CD14-positive monocyte (primary cell): ENCODE measurements at regions not wholly inside any gene's neighbourhood (a gene's known extent, or its start where the extent isn't known, plus 50 kb on each side); places are given as distances from the start of the nearest gene placed in this dataset.

ENCODE experiments used
- DNase-seq, 3 donors: peaks; one replicate each; pipeline ENCODE4 v3.0.0-alpha.2; 2011 to 2022
- H2AFZ ChIP-seq: 2 replicates; pipeline ENCODE4 v1.6.0; 2012; ENCODE audit warnings: mild to moderate bottlenecking, low read depth, low read length, inconsistent platforms; ENCODE audit not compliant: insufficient read depth, poor library complexity, severe bottlenecking
- H3K27ac ChIP-seq, 2 donors: 1 replicate in 1 of 2; 2 replicates in 1 of 2; pipeline ENCODE4 v1.5.1; 2012 to 2013; ENCODE audit warnings: low read length in 2 of 2, control low read depth in 1 of 2, inconsistent platforms in 1 of 2, low read depth in 1 of 2, mild to moderate bottlenecking in 1 of 2
- H3K27me3 ChIP-seq, 2 donors: one replicate each; pipeline versions ENCODE4 v1.6.0 to v1.6.1; 2011 to 2013; ENCODE audit warnings: low read length in 2 of 2; ENCODE audit not compliant: control insufficient read depth in 2 of 2, insufficient read depth in 2 of 2
- H3K36me3 ChIP-seq, 2 donors: replicated peaks in 1 of 2; 1 replicate in 1 of 2; 2 replicates in 1 of 2; pipeline versions ENCODE4 v1.5.1 to v1.6.1; 2012 to 2013; ENCODE audit warnings: low read length in 2 of 2, control low read depth in 1 of 2, inconsistent platforms in 1 of 2, mild to moderate bottlenecking in 1 of 2; ENCODE audit not compliant: insufficient read depth in 2 of 2, control insufficient read depth in 1 of 2
- H3K4me1 ChIP-seq, 2 donors: 1 replicate in 1 of 2; 2 replicates in 1 of 2; pipeline versions ENCODE4 v1.5.1 to v1.6.1; 2012 to 2013; ENCODE audit warnings: low read length in 2 of 2, control low read depth in 1 of 2, inconsistent platforms in 1 of 2, mild to moderate bottlenecking in 1 of 2, moderate library complexity in 1 of 2; ENCODE audit not compliant: insufficient read depth in 2 of 2, control insufficient read depth in 1 of 2
- H3K4me2 ChIP-seq: replicated peaks from 2 replicates; pipeline ENCODE3; 2012; ENCODE audit warnings: low read length, moderate library complexity, mild to moderate bottlenecking; ENCODE audit not compliant: poor library complexity, severe bottlenecking; ENCODE audit errors: extremely low read depth
- H3K4me3 ChIP-seq, 3 experiments: fragments of 200-600 bp in 1 of 3; sonication (generic) in 1 of 3; replicated peaks in 1 of 3; 1 replicate in 2 of 3; 2 replicates in 1 of 3; pipeline ENCODE4 v1.5.1; 2011 to 2013; ENCODE audit warnings: low read length in 3 of 3, mild to moderate bottlenecking in 3 of 3, control low read depth in 2 of 3, low read depth in 2 of 3, inconsistent platforms in 1 of 3, moderate library complexity in 1 of 3
- H3K79me2 ChIP-seq: 2 replicates; pipeline ENCODE4 v1.6.0; 2012; ENCODE audit warnings: mild to moderate bottlenecking, control low read depth, inconsistent platforms, low read length, moderate library complexity; ENCODE audit not compliant: insufficient read depth
- H3K9ac ChIP-seq: 2 replicates; pipeline ENCODE4 v1.6.0; 2017; ENCODE audit warnings: low read length, mild to moderate bottlenecking; ENCODE audit not compliant: insufficient read depth, poor library complexity, severe bottlenecking
- H3K9me3 ChIP-seq, 2 donors: replicated peaks in 1 of 2; 1 replicate in 1 of 2; 2 replicates in 1 of 2; pipeline versions ENCODE4 v1.5.1 to v1.6.1; 2012 to 2013; ENCODE audit warnings: low read length in 2 of 2, control low read depth in 1 of 2; ENCODE audit not compliant: control insufficient read depth in 1 of 2, insufficient read depth in 1 of 2
- H4K20me1 ChIP-seq: 2 replicates; pipeline ENCODE4 v1.6.0; 2012; ENCODE audit warnings: mild to moderate bottlenecking, low read length, control low read depth, moderate library complexity; ENCODE audit not compliant: insufficient read depth
- H3K27ac Mint-ChIP-seq, 7 donors: one replicate each; pipeline ENCODE4 v1.8.0; 2020; ENCODE audit warnings: mild to moderate bottlenecking in 7 of 7, mixed read lengths in 7 of 7, moderate library complexity in 6 of 7, inconsistent platforms in 2 of 7
- H3K27me3 Mint-ChIP-seq, 3 donors: one replicate each; pipeline ENCODE4 v1.8.0; 2021 to 2022; ENCODE audit warnings: low read depth in 3 of 3, mild to moderate bottlenecking in 3 of 3, mixed read lengths in 3 of 3, moderate library complexity in 3 of 3, inconsistent platforms in 1 of 3
- H3K36me3 Mint-ChIP-seq, 2 donors: one replicate each; pipeline ENCODE4 v1.8.0; 2020; ENCODE audit warnings: mixed read lengths in 2 of 2, inconsistent platforms in 1 of 2, mild to moderate bottlenecking in 1 of 2
- H3K4me1 Mint-ChIP-seq: one replicate; pipeline ENCODE4 v1.8.0; 2020; ENCODE audit warnings: mild to moderate bottlenecking, mixed read lengths
- H3K4me3 Mint-ChIP-seq, 2 donors: one replicate each; pipeline ENCODE4 v1.8.0; 2020; ENCODE audit warnings: mild to moderate bottlenecking in 2 of 2, mixed read lengths in 2 of 2, moderate library complexity in 1 of 2
- H3K9me3 Mint-ChIP-seq, 7 donors: one replicate each; pipeline ENCODE4 v1.8.0; 2020 to 2022; ENCODE audit warnings: mixed read lengths in 7 of 7, mild to moderate bottlenecking in 6 of 7, moderate library complexity in 6 of 7, inconsistent platforms in 2 of 7
- CTCF ChIP-seq: fragments of 200-600 bp; IDR thresholded peaks from one replicate; pipeline ENCODE4 v1.8.0; 2022; ENCODE audit warnings: antibody characterized with exemption, mild to moderate bottlenecking
- WGBS: methylation state at CpG from one replicate; pipeline ENCODE4 v1.1.5; 2013; ENCODE audit warnings: missing lambda C conversion rate; ENCODE audit not compliant: insufficient coverage; 5-methylcytosine and 5-hydroxymethylcytosine counted together
- intact Hi-C, 2 donors: fragments of 100-400 bp; cut with micrococcal nuclease; formaldehyde crosslinking; loops; one replicate each; pipeline versions ENCODE4 v1.15.0 to v1.15.1; 2023

- no peaks in the 10 kb centered on the region for H3K9me3 ChIP-seq
- Mint-ChIP-seq H3K4me3 (no peak overlapping the region), H3K9me3 (peaks cover 2 to 17% (median 11%) of the 10 kb centered on the region in 7 donors), H3K27me3 (no peaks in the 10 kb centered on the region), H3K36me3 (no peaks in the 10 kb centered on the region), H3K4me1 (peaks cover 6% of the 10 kb centered on the region), H3K27ac (no peak overlapping the region)
- no peak overlapping the region for H3K27ac ChIP-seq
- no peaks in the 10 kb centered on the region for H3K36me3 ChIP-seq
- H3K4me3 ChIP-seq, result peak overlapping the region in 1 of 3 experiments; percentile 12
- intact Hi-C loops, result no loop called here
- H3K4me2 ChIP-seq, result peak overlapping the region; percentile 25
- no peaks in the 10 kb centered on the region for H3K79me2 ChIP-seq
- no peak overlapping the region for H2AFZ ChIP-seq
- no peaks in the 10 kb centered on the region for H4K20me1 ChIP-seq
- no peak overlapping the region for H3K9ac ChIP-seq
- TF ChIP-seq CTCF, result no peak
- no peaks in the 10 kb centered on the region for H3K4me1 ChIP-seq
- peak in 1 of 3 donors; percentile 1 for DNase-seq
- H3K27me3 ChIP-seq, result no peaks in the 10 kb centered on the region
- no CpG with 5 or more reads among the region's 2 CpGs for WGBS
These were observed 853.0 kb downstream of the SLITRK6 start for GRCh38 chr13:84946192-84946591.

GRCh38 chr13:84940798-84941197 lies 858.4 kb downstream of the SLITRK6 start:
- TF ChIP-seq CTCF, result no peak
- H3K9me3 Mint-ChIP-seq, result peaks cover 0 to 7% (median 5%) of the 10 kb centered on the region in 7 donors
- peaks cover 1% of the 10 kb centered on the region for H3K4me1 Mint-ChIP-seq
- no peaks in the 10 kb centered on the region for H4K20me1 ChIP-seq
- H3K27me3 ChIP-seq, result no peaks in the 10 kb centered on the region
- H3K27me3 Mint-ChIP-seq, result no peaks in the 10 kb centered on the region
- no peak overlapping the region for H2AFZ ChIP-seq
- H3K9ac ChIP-seq, result no peak overlapping the region
- no peak overlapping the region for H3K4me3 Mint-ChIP-seq
- H3K4me1 ChIP-seq, result no peaks in the 10 kb centered on the region
- H3K79me2 ChIP-seq, result no peaks in the 10 kb centered on the region
- intact Hi-C loops, result no loop called here
- no peak overlapping the region for H3K27ac Mint-ChIP-seq
- H3K9me3 ChIP-seq, result no peaks in the 10 kb centered on the region
- no peaks in the 10 kb centered on the region for H3K36me3 ChIP-seq
- no peak for DNase-seq
- 100% methylated on average over 3 of the region's 6 CpGs for WGBS
- H3K4me3 ChIP-seq, result no peak overlapping the region
- no peak overlapping the region for H3K4me2 ChIP-seq
- H3K36me3 Mint-ChIP-seq, result no peaks in the 10 kb centered on the region
- no peak overlapping the region for H3K27ac ChIP-seq
